Kidney capillary endothelial cell (primary cell): ENCODE measurements at regions not wholly inside any gene's neighbourhood (a gene's known extent, or its start where the extent isn't known, plus 50 kb on each side); places are given as distances from the start of the nearest gene placed in this dataset.

ENCODE experiments used
- DNase-seq: peaks from one replicate; pipeline ENCODE4 v3.0.0-alpha.2; 2018; ENCODE audit warnings: low spot score

DNA sequence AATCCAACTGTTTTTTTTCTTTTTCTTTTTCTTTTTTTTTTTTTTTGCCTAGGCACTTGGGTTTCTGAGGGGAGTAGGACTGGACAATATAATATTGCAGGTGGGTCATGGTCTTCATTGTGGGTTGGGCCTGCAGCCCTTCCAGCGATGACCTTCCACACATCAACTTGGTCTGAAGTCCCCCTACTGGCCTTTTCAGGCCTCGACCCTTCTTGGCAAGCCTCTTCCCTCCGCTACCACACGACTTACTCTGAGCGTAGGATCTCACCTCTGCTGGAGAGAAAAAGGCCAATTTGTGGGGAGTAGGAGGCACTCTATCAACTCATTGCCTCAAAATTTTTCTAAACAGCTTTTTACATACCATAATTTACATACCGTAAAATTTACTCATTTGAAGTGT is 51.1 kb upstream of the GRIK3 start:
- no peak for DNase-seq

- DNase-seq = no peak
These were observed 55.4 kb upstream of the GRIK3 start for GRCh38 chr1:37089750-37090149.

- DNase-seq = no peak
These were observed 56.4 kb upstream of the GRIK3 start for GRCh38 chr1:37090671-37091070.

- DNase-seq = no peak
These were observed 58.6 kb upstream of the GRIK3 start for GRCh38 chr1:37092937-37093336.

DNA sequence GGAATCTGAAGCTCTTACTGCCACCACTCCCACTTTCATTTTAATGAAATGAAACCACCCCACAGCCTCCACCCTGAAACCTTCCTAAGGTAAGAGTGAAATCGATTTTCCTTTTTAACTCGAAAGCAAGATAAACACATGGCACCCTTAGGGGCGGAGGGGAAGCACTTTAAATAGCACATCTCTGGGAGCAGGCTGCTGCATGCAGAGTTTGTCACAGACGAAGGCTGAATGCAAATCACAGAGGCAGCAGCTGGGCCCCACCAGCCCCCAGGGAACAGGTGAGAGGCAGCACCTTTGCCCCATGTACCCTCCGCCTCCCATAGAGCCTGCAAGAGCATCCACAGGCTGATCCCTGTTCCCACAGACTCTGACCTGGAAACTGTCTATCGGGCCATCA is 60.0 kb upstream of the GRIK3 start:
- DNase-seq = no peak

- DNase-seq = peak; percentile 4
These were observed 62.2 kb upstream of the GRIK3 start for GRCh38 chr1:37096523-37096922.

DNA sequence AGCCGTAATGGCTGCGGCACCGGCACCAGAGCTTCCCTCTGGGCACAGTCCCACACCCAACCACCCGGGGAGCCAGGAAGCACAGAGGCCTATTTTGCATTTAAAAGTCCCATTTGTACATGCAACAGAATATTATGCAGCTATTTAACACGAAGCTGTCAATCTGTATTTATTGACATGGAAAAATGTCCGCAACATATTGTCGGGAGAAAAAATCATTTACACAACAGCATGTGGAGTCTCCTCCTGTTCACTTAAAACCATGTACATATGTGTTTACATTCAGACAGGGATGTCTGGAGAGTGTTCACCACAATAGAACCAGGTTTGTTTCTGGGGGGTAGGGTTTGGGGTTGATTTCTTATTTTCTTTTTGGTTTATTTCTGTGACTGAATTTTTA is 63.4 kb upstream of the GRIK3 start:
- no peak for DNase-seq

DNA sequence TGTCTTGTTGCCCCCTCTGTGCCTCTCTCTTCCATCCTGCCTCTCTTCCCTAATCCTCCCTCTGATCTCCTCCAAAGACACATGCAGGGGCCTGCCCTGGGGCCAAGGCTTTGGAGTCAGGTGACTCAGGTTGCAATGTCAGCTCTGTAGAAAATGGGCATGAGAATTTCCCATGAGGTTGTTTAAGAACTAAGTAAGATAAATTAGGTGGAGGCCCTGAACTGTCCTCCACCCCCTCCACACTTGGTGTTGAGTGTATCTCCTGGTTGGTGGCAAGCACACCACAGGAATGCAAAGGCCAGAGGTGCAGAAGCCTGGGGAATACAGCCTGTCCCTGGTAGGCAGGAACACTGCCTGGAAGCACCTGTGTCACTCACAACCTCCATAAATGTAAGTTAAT is 63.9 kb upstream of the GRIK3 start:
- DNase-seq = no peak

GRCh38 chr1:37100310-37100709 is 66.0 kb upstream of the GRIK3 start:
- DNase-seq = no peak

DNA sequence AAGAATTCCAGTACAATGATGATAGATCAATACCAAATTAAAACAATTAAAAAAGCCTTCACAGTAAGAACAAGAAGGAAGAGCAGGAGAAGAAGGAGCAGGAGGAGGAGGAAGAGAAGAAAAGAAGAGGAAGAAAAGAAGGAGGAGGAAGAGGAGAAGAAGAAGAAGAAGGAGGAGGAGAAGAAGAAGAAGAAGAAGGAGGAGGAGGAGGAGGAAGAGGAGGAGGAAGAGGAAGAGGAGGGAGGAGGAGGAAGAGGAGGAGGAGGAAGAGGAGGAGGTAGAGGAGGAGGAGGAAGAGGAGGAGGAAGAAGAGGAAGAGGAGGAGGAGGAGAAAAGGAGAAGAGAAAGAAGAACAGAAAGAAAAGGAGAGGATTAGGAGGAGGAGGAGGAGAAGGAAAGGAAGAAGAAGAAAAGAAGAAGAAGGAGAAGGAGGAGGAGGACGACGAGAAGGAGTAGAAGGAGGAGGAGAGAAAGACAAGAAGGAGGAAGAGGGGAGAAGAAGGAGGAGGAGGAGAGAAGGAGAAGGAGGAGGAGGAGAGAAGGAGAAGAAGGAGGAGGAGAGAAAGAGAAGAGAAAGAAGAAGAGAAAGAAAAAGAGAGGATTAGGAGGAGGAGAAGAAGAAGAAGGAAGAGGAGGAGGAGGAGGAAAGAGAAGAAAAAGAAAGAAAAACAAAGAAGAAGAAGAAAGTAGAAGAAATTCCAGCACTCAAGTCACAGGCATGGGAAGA is 68.5 kb upstream of the GRIK3 start:
- no peak for DNase-seq

GRCh38 chr1:37105911-37106310 is 71.6 kb upstream of the GRIK3 start:
- no peak for DNase-seq

GRCh38 chr1:37107153-37107907 is 73.0 kb upstream of the GRIK3 start:
- no peak for DNase-seq

DNA sequence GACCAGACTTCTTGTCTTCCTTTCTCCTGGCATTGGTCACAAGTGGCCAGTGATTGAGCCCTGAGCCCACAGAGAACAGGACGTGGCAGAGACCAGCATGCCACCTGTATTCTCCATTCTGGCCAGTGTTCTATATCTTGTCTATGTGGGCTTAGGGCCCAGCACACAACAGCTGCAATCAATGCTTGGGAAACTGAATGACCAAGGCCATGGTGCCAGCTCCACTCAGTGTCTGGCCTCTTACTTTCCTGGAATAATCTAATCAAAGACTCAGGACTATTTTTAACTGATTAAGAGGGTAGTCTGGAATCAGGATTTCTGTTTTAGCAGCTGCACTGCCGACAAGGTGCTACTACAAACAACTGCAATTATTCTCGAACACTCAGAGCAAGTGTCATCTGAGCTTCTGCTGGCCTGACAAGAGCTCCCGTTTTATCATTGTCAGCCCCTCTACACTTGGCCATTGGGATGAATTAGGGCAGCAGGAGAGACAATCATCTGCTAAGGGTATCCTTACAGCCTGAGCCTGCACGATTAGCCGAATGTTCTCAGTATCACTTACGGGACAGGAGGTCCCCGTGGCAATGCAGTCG is 74.4 kb upstream of the GRIK3 start:
- DNase-seq = no peak

GRCh38 chr1:37112430-37112829 is 78.1 kb upstream of the GRIK3 start:
- no peak for DNase-seq

DNA sequence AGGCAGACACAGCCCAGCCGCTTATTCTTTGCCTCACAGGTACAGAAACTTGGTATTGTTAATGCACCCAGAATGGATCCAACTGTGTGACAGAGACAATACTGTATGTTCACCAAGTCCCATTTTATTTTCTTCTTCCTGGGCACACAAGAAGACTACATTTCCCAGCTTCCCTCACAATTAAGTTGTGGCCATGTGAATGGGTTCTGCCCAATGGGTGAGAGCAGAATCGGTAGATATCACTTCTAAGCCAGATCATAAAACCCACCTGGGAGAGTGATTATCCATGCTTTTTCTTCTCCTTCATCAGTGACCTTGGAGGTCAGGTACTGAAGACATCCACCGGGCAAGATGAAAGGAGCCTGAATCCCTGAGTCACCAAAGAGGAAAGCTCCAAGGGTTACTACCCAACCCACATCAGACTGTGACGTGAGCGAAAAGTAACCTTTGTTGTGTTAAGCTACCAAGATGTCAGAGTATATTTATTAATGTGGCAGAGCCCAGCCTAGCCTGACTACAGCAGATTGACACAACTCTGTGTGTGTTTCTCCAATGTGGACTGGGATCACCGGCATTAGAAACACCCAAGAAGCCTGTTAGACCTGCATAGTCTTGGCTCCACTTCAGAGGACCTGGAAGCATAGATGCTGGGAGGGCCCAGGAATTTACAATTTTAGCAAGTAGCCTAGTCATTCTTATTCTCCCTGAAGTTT is 79.1 kb upstream of the GRIK3 start:
- DNase-seq = no peak

GRCh38 chr1:37118790-37119189 is 84.5 kb upstream of the GRIK3 start:
- no peak for DNase-seq

GRCh38 chr1:37120279-37120678 is 86.0 kb upstream of the GRIK3 start:
- DNase-seq = no peak

GRCh38 chr1:37123276-37124115 is 89.2 kb upstream of the GRIK3 start:
- no peak for DNase-seq

- no peak for DNase-seq
These were observed 90.2 kb upstream of the GRIK3 start for GRCh38 chr1:37124501-37124900.

GRCh38 chr1:37125295-37125694 is 91.0 kb upstream of the GRIK3 start:
- no peak for DNase-seq

GRCh38 chr1:37127254-37127748 is 93.0 kb upstream of the GRIK3 start:
- DNase-seq = no peak

- DNase-seq = no peak
These were observed 93.8 kb upstream of the GRIK3 start for GRCh38 chr1:37128091-37128490.
